ENCODE measurements at regions not wholly inside any gene's neighbourhood (a gene's known extent, or its start where the extent isn't known, plus 50 kb on each side); places are given as distances from the start of the nearest gene placed in this dataset.

DNA sequence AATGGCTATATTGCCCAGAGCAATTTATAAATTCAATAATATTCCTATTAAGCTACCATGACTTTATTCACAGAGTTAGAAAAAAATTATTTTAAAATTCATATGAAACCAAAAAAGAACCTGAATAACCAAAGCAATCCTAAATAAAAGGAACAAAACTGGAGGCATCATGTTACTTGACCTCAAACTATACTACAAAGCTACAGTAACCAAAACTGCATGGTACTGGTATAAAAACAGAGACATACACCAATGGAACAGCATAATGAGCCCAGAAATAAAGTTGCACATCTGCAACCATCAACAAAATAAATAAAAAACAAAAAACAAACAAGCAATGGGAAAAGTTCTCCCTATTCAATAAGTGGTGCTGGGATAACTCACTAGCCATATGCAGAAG lies 203.2 kb downstream of the RGS9 start:
- TF ChIP-seq, protein P1, sequence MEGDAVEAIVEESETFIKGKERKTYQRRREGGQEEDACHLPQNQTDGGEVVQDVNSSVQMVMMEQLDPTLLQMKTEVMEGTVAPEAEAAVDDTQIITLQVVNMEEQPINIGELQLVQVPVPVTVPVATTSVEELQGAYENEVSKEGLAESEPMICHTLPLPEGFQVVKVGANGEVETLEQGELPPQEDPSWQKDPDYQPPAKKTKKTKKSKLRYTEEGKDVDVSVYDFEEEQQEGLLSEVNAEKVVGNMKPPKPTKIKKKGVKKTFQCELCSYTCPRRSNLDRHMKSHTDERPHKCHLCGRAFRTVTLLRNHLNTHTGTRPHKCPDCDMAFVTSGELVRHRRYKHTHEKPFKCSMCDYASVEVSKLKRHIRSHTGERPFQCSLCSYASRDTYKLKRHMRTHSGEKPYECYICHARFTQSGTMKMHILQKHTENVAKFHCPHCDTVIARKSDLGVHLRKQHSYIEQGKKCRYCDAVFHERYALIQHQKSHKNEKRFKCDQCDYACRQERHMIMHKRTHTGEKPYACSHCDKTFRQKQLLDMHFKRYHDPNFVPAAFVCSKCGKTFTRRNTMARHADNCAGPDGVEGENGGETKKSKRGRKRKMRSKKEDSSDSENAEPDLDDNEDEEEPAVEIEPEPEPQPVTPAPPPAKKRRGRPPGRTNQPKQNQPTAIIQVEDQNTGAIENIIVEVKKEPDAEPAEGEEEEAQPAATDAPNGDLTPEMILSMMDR (IDR thresholded peaks at IDR 0.05) = no peak
- Histone ChIP-seq H3K9me3 (peaks cover 3% of the 10 kb centered on the region), H3K4me3 (no peak overlapping the region), H3K4me1 (ENCODE audit: low read depth) (no peaks in the 10 kb centered on the region), H3K36me3 (ENCODE audit: low read depth) (no peaks in the 10 kb centered on the region)
- ATAC-seq (no peak), DNase-seq (no peak)
- intact Hi-C loops (cut with DNase I, micrococcal nuclease) = no loop called here

DNA sequence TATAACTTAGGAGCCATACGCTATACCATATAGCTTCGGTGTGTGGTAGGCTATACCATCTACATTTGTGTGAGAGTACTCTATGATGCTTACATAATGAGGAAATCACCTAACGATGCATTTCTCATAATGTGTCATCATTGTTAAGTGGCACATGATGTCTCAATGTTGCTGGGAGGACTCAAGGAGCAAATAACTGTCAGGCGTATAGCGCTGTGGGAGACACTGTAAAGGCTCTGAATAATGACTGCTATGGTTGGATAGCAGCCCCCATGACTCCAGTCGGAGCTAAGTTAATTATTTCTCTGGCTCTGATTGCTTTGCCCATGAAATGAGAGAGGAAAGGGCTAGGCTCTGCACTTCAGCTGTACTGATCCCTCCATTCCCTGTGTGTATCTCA lies 197.2 kb downstream of the RGS9 start:
- Histone ChIP-seq H3K36me3 (ENCODE audit: low read depth) (no peaks in the 10 kb centered on the region), H3K9me3 (no peaks in the 10 kb centered on the region), H3K4me3 (no peak overlapping the region), H3K4me1 (ENCODE audit: low read depth) (no peaks in the 10 kb centered on the region)
- intact Hi-C loops (cut with DNase I, micrococcal nuclease) = no loop called here
- peak; percentile 36 for ATAC-seq
- DNase-seq = no peak
- TF ChIP-seq, protein P1 (IDR thresholded peaks at IDR 0.05) = no peak

DNA sequence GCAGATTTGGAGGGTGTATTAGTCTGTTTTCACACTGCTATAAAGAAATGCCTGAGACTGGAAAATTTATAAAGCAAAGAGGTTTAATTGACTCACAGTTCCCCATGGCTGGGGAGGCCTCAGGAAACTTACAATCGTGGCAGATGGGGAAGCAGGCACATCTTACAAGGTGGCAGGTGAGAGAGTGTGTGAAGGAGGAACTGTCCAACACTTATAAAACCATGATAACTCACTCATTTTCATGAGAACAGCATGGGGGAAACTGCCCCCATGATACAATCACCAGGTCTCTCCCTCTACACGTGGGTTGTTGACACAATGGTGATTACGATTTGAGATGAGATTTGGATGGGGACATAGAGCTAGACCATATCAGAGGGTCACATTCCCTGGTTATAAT lies 195.6 kb downstream of the RGS9 start:
- Histone ChIP-seq H3K36me3 (ENCODE audit: low read depth) (no peaks in the 10 kb centered on the region), H3K4me3 (no peak overlapping the region), H3K9me3 (no peaks in the 10 kb centered on the region), H3K4me1 (ENCODE audit: low read depth) (no peaks in the 10 kb centered on the region)
- TF ChIP-seq, protein P1 (IDR thresholded peaks at IDR 0.05) = no peak
- no peak for ATAC-seq
- DNase-seq = no peak
- intact Hi-C loops (cut with DNase I, micrococcal nuclease) = no loop called here

DNA sequence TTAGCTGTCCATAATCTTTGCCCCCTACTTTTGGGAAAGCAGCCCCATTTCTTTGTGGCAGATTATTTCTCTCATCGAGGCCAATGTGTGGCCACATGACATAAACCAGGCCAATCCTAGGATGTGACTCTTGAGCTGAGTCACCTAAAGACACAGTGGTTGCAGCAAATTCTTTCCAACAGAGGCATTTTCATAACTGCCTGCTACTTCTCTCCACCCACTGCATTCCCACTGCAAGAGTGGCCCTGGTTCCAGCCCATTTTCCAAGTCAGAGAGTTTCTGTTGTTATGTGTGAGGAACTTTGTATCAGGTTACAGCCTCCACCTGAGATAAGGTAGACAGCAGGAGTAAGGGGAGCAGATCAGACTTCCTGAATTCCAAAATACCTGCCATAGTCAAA lies 195.2 kb downstream of the RGS9 start:
- H3K36me3 ChIP-seq (ENCODE audit: low read depth) = no peaks in the 10 kb centered on the region
- no peak for ATAC-seq
- no peak for DNase-seq
- H3K4me1 ChIP-seq (ENCODE audit: low read depth) = no peaks in the 10 kb centered on the region
- TF ChIP-seq, protein P1 (IDR thresholded peaks at IDR 0.05) = no peak
- H3K4me3 ChIP-seq = no peak overlapping the region
- H3K9me3 ChIP-seq = no peaks in the 10 kb centered on the region
- intact Hi-C loops (cut with DNase I, micrococcal nuclease) = no loop called here

DNA sequence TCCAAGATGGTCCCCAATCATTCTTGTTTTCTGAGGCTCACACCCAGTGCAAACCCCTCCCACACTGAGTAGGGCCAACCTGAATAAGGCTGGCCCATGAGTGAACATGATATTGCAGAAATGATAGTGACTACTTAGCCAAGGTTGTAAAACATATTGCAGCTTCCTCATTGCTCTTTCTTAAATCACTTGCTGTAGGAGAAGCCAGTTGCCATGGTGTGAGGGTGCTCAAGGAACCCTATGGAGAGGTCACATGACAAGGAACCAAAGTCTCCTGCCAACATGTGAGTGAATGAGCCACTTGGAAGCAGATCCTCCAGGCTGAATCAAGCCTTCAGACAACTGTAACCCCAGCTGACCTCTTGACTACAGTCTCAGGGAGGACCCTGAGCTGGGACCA lies 191.4 kb downstream of the RGS9 start:
- DNase-seq = peak in 1 of 3 donors; percentile 48
- H3K9me3 ChIP-seq = no peaks in the 10 kb centered on the region
- intact Hi-C loops (cut with DNase I, micrococcal nuclease) = no loop called here
- no peaks in the 10 kb centered on the region for H3K36me3 ChIP-seq (ENCODE audit: low read depth)
- H3K4me1 ChIP-seq (ENCODE audit: low read depth) = no peaks in the 10 kb centered on the region
- ATAC-seq = peak; percentile 96
- H3K4me3 ChIP-seq = no peak overlapping the region
- TF ChIP-seq, protein P1 (IDR thresholded peaks at IDR 0.05) = no peak

Measured in mucosa of descending colon (tissue), 3 donors.